Breast epithelium (tissue), 3 donors: ENCODE measurements at regions not wholly inside any gene's neighbourhood (a gene's known extent, or its start where the extent isn't known, plus 50 kb on each side); places are given as distances from the start of the nearest gene placed in this dataset.

Experiments used
- CTCF ChIP-seq, 3 donors: fragments of 450-650 bp; IDR thresholded peaks; one replicate each; pipeline ENCODE4 v1.5.1; 2016 to 2017; ENCODE audit warnings: antibody characterized with exemption in 3 of 3, mild to moderate bottlenecking in 3 of 3, moderate library complexity in 3 of 3
- POLR2A ChIP-seq: fragments of 450-650 bp; IDR thresholded peaks from one replicate; pipeline ENCODE4 v1.6.1; 2016; ENCODE audit warnings: antibody characterized with exemption, mild to moderate bottlenecking, moderate library complexity

- TF ChIP-seq POLR2A: no peak
- no peak for TF ChIP-seq CTCF (IDR thresholded peaks at IDR 0.05)
Observed at GRCh38 chr13:20326276-20326675, 94.2 kb upstream of the GJB6 start.
